OCI-LY1 (cell line): ENCODE measurements at regions not wholly inside any gene's neighbourhood (a gene's known extent, or its start where the extent isn't known, plus 50 kb on each side); places are given as distances from the start of the nearest gene placed in this dataset.

Experiments used
- EZH2 ChIP-seq: fragments of 200-600 bp; sonication (generic), shearing (Covaris generic); IDR thresholded peaks from 2 replicates; pipeline ENCODE4 v1.8.0; 2017; ENCODE audit warnings: borderline replicate concordance, mixed run types, mild to moderate bottlenecking, antibody characterized with exemption, low read length, moderate library complexity, mixed read lengths
- TF ChIP-seq, protein P1 (sequence below): fragments of 200-600 bp; sonication (generic), shearing (Covaris generic); IDR thresholded peaks from 2 replicates; pipeline ENCODE4 v1.5.1; 2017; ENCODE audit warnings: mild to moderate bottlenecking, antibody characterized with exemption, low read length, moderate library complexity, mixed read lengths

DNA sequence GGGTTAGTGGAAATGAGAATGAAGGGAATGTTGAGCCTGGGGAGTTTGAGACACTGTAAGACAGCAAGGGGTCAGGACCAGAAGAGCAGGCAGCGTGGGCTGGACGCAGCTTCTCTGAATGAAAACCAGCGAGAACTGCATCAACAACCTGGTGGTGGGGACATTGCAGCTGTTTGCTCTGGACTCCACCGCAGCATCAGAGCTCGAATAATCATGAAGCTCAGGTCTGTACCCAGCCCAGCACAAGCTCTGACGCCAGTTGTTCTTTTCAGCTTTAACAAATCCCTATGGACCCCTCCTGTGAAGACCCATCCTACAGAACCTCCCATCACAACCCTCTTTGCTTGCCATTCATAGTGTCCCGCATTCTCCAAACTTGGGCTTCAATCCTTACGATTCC lies 106.8 kb upstream of the PNPLA4 start:
- TF ChIP-seq, protein P1, sequence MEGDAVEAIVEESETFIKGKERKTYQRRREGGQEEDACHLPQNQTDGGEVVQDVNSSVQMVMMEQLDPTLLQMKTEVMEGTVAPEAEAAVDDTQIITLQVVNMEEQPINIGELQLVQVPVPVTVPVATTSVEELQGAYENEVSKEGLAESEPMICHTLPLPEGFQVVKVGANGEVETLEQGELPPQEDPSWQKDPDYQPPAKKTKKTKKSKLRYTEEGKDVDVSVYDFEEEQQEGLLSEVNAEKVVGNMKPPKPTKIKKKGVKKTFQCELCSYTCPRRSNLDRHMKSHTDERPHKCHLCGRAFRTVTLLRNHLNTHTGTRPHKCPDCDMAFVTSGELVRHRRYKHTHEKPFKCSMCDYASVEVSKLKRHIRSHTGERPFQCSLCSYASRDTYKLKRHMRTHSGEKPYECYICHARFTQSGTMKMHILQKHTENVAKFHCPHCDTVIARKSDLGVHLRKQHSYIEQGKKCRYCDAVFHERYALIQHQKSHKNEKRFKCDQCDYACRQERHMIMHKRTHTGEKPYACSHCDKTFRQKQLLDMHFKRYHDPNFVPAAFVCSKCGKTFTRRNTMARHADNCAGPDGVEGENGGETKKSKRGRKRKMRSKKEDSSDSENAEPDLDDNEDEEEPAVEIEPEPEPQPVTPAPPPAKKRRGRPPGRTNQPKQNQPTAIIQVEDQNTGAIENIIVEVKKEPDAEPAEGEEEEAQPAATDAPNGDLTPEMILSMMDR: no peak
- TF ChIP-seq EZH2: no peak
